Transverse colon (tissue), 3 donors: ENCODE measurements at regions not wholly inside any gene's neighbourhood (a gene's known extent, or its start where the extent isn't known, plus 50 kb on each side); places are given as distances from the start of the nearest gene placed in this dataset.
"Not testable (repeated sequence)": the region's sequence is repeated elsewhere in the genome, so short reads cannot be mapped to it uniquely, and the experiment has no call there.

Experiments
- CTCF ChIP-seq, 5 experiments: fragments of 200-600 bp in 3 of 5; fragments of 450-650 bp in 2 of 5; sonication (generic) in 3 of 5; IDR thresholded peaks; 1 replicate in 2 of 5; 2 replicates in 3 of 5; pipeline ENCODE4 v1.5.1; 2016 to 2017; ENCODE audit warnings: antibody characterized with exemption in 5 of 5, inconsistent platforms in 3 of 5, mild to moderate bottlenecking in 2 of 5, moderate library complexity in 1 of 5
- EP300 ChIP-seq: sonication (generic); formaldehyde crosslinking; IDR thresholded peaks from one replicate; pipeline ENCODE4 v1.6.1; 2017; ENCODE audit warnings: antibody characterized with exemption, low read depth
- POLR2A ChIP-seq: fragments of 450-650 bp; IDR thresholded peaks from one replicate; pipeline ENCODE4 v1.6.1; 2016; ENCODE audit warnings: antibody characterized with exemption, mild to moderate bottlenecking, moderate library complexity

GRCh38 chr1:223951551-223951950 is 105.8 kb upstream of the TP53BP2 start:
- not testable (repeated sequence) for TF ChIP-seq CTCF (IDR thresholded peaks at IDR 0.05); POLR2A; EP300
